ENCODE measurements at regions not wholly inside any gene's neighbourhood (a gene's known extent, or its start where the extent isn't known, plus 50 kb on each side); places are given as distances from the start of the nearest gene placed in this dataset.

GRCh38 chr9:86648156-86648827 is 294.1 kb upstream of the TUT7 start:
- H3K36me3 Mint-ChIP-seq (ENCODE audit: insufficient read depth): no peaks in the 10 kb centered on the region
- no peaks in the 10 kb centered on the region for H3K4me1 Mint-ChIP-seq (ENCODE audit: low read depth in 2 of 2)
- no peaks in the 10 kb centered on the region for H3K9me3 Mint-ChIP-seq
- no peak for DNase-seq
- ATAC-seq (replicated peaks): no peak
- peaks cover 18 to 27% of the 10 kb centered on the region in 2 donors for H3K27me3 Mint-ChIP-seq
- H3K27ac Mint-ChIP-seq: no peak overlapping the region
- no peak overlapping the region for H3K4me3 Mint-ChIP-seq

- Mint-ChIP-seq H3K4me3 (no peak overlapping the region), H3K27me3 (peaks cover 17 to 22% of the 10 kb centered on the region in 2 donors), H3K36me3 (ENCODE audit: insufficient read depth) (no peaks in the 10 kb centered on the region), H3K4me1 (ENCODE audit: low read depth in 2 of 2) (no peaks in the 10 kb centered on the region), H3K9me3 (no peaks in the 10 kb centered on the region), H3K27ac (no peak overlapping the region)
- ATAC-seq (replicated peaks): no peak
- no peak for DNase-seq
These were observed 291.1 kb upstream of the TUT7 start for GRCh38 chr9:86645303-86645702.

GRCh38 chr9:86644675-86645034 is 290.4 kb upstream of the TUT7 start:
- Mint-ChIP-seq H3K36me3 (ENCODE audit: insufficient read depth) (no peaks in the 10 kb centered on the region), H3K9me3 (no peaks in the 10 kb centered on the region), H3K27ac (no peak overlapping the region), H3K27me3 (peaks cover 17 to 22% of the 10 kb centered on the region in 2 donors), H3K4me3 (no peak overlapping the region), H3K4me1 (ENCODE audit: low read depth in 2 of 2) (no peaks in the 10 kb centered on the region)
- DNase-seq (no peak), ATAC-seq (replicated peaks) (no peak)

- DNase-seq (no peak), ATAC-seq (replicated peaks) (no peak)
- no peaks in the 10 kb centered on the region for H3K4me1 Mint-ChIP-seq (ENCODE audit: low read depth in 2 of 2)
- no peak overlapping the region for H3K27ac Mint-ChIP-seq
- H3K36me3 Mint-ChIP-seq (ENCODE audit: insufficient read depth): no peaks in the 10 kb centered on the region
- no peak overlapping the region for H3K4me3 Mint-ChIP-seq
- peaks cover 17 to 22% of the 10 kb centered on the region in 2 donors for H3K27me3 Mint-ChIP-seq
- H3K9me3 Mint-ChIP-seq: no peaks in the 10 kb centered on the region
These were observed 289.9 kb upstream of the TUT7 start for GRCh38 chr9:86643946-86644674.

- no peak overlapping the region for H3K27ac Mint-ChIP-seq
- DNase-seq (no peak), ATAC-seq (replicated peaks) (no peak)
- no peaks in the 10 kb centered on the region for H3K9me3 Mint-ChIP-seq
- no peak overlapping the region for H3K4me3 Mint-ChIP-seq
- no peaks in the 10 kb centered on the region for H3K4me1 Mint-ChIP-seq (ENCODE audit: low read depth in 2 of 2)
- H3K36me3 Mint-ChIP-seq (ENCODE audit: insufficient read depth): no peaks in the 10 kb centered on the region
- H3K27me3 Mint-ChIP-seq: peaks cover 17 to 25% of the 10 kb centered on the region in 2 donors
These were observed 288.5 kb upstream of the TUT7 start for GRCh38 chr9:86642721-86643120.

GRCh38 chr9:86641970-86642369 is 287.8 kb upstream of the TUT7 start:
- H3K36me3 Mint-ChIP-seq (ENCODE audit: insufficient read depth): no peaks in the 10 kb centered on the region
- H3K4me3 Mint-ChIP-seq: no peak overlapping the region
- H3K9me3 Mint-ChIP-seq: no peaks in the 10 kb centered on the region
- H3K27ac Mint-ChIP-seq: no peak overlapping the region
- ATAC-seq (replicated peaks) (no peak), DNase-seq (no peak)
- peaks cover 25 to 33% of the 10 kb centered on the region in 2 donors for H3K27me3 Mint-ChIP-seq
- no peaks in the 10 kb centered on the region for H3K4me1 Mint-ChIP-seq (ENCODE audit: low read depth in 2 of 2)

GRCh38 chr9:86639899-86640379 is 285.7 kb upstream of the TUT7 start:
- no peak overlapping the region for H3K27ac Mint-ChIP-seq
- no peaks in the 10 kb centered on the region for H3K9me3 Mint-ChIP-seq
- no peaks in the 10 kb centered on the region for H3K4me1 Mint-ChIP-seq (ENCODE audit: low read depth in 2 of 2)
- H3K27me3 Mint-ChIP-seq: peaks cover 45 to 53% of the 10 kb centered on the region in 2 donors
- ATAC-seq (replicated peaks) (no peak), DNase-seq (no peak)
- H3K4me3 Mint-ChIP-seq: no peak overlapping the region
- H3K36me3 Mint-ChIP-seq (ENCODE audit: insufficient read depth): no peaks in the 10 kb centered on the region

- H3K36me3 Mint-ChIP-seq (ENCODE audit: insufficient read depth): no peaks in the 10 kb centered on the region
- H3K27me3 Mint-ChIP-seq: peaks cover 52 to 59% of the 10 kb centered on the region in 2 donors
- no peaks in the 10 kb centered on the region for H3K9me3 Mint-ChIP-seq
- DNase-seq (no peak), ATAC-seq (replicated peaks) (no peak)
- no peak overlapping the region for H3K4me3 Mint-ChIP-seq
- H3K27ac Mint-ChIP-seq: no peak overlapping the region
- no peaks in the 10 kb centered on the region for H3K4me1 Mint-ChIP-seq (ENCODE audit: low read depth in 2 of 2)
These were observed 285.1 kb upstream of the TUT7 start for GRCh38 chr9:86639287-86639686.

GRCh38 chr9:86638109-86638508 is 283.9 kb upstream of the TUT7 start:
- H3K27me3 Mint-ChIP-seq: peaks cover 58 to 70% of the 10 kb centered on the region in 2 donors
- H3K4me1 Mint-ChIP-seq (ENCODE audit: low read depth in 2 of 2): no peaks in the 10 kb centered on the region
- no peak for DNase-seq
- H3K36me3 Mint-ChIP-seq (ENCODE audit: insufficient read depth): no peaks in the 10 kb centered on the region
- no peak overlapping the region for H3K27ac Mint-ChIP-seq
- H3K4me3 Mint-ChIP-seq: no peak overlapping the region
- no peak for ATAC-seq (replicated peaks)
- H3K9me3 Mint-ChIP-seq: no peaks in the 10 kb centered on the region

- Mint-ChIP-seq H3K27ac (no peak overlapping the region), H3K4me1 (ENCODE audit: low read depth in 2 of 2) (no peaks in the 10 kb centered on the region), H3K4me3 (no peak overlapping the region), H3K36me3 (ENCODE audit: insufficient read depth) (no peaks in the 10 kb centered on the region), H3K9me3 (no peaks in the 10 kb centered on the region), H3K27me3 (peaks cover 54 to 65% of the 10 kb centered on the region in 2 donors)
- no peak for DNase-seq
- ATAC-seq (replicated peaks): no peak
These were observed 283.3 kb upstream of the TUT7 start for GRCh38 chr9:86637515-86637914.

GRCh38 chr9:86636519-86636918 is 282.3 kb upstream of the TUT7 start:
- H3K27ac Mint-ChIP-seq: no peak overlapping the region
- H3K4me3 Mint-ChIP-seq: no peak overlapping the region
- no peak for ATAC-seq (replicated peaks)
- no peaks in the 10 kb centered on the region for H3K4me1 Mint-ChIP-seq (ENCODE audit: low read depth in 2 of 2)
- H3K9me3 Mint-ChIP-seq: no peaks in the 10 kb centered on the region
- no peaks in the 10 kb centered on the region for H3K36me3 Mint-ChIP-seq (ENCODE audit: insufficient read depth)
- H3K27me3 Mint-ChIP-seq: peaks cover 56 to 64% of the 10 kb centered on the region in 2 donors
- no peak for DNase-seq

GRCh38 chr9:86636038-86636437 is 281.8 kb upstream of the TUT7 start:
- Mint-ChIP-seq H3K27me3 (peaks cover 61 to 64% of the 10 kb centered on the region in 2 donors), H3K27ac (no peak overlapping the region), H3K9me3 (no peaks in the 10 kb centered on the region), H3K4me1 (ENCODE audit: low read depth in 2 of 2) (no peaks in the 10 kb centered on the region), H3K4me3 (no peak overlapping the region), H3K36me3 (ENCODE audit: insufficient read depth) (no peaks in the 10 kb centered on the region)
- ATAC-seq (replicated peaks) (no peak), DNase-seq (no peak)

GRCh38 chr9:86634501-86634900 is 280.3 kb upstream of the TUT7 start:
- DNase-seq (no peak), ATAC-seq (replicated peaks) (no peak)

GRCh38 chr9:86633945-86634344 is 279.7 kb upstream of the TUT7 start:
- DNase-seq (no peak), ATAC-seq (replicated peaks) (no peak)
- H3K9me3 Mint-ChIP-seq: no peaks in the 10 kb centered on the region
- no peaks in the 10 kb centered on the region for H3K36me3 Mint-ChIP-seq (ENCODE audit: insufficient read depth)
- peaks cover 65 to 68% of the 10 kb centered on the region in 2 donors for H3K27me3 Mint-ChIP-seq
- H3K4me1 Mint-ChIP-seq (ENCODE audit: low read depth in 2 of 2): no peaks in the 10 kb centered on the region
- no peak overlapping the region for H3K27ac Mint-ChIP-seq
- no peak overlapping the region for H3K4me3 Mint-ChIP-seq

More at GRCh38 chr9:86634501-86634900, 280.3 kb upstream of the TUT7 start:
- H3K27me3 Mint-ChIP-seq: peaks cover 65 to 68% of the 10 kb centered on the region in 2 donors
- no peak overlapping the region for H3K27ac Mint-ChIP-seq
- H3K4me1 Mint-ChIP-seq (ENCODE audit: low read depth in 2 of 2): no peaks in the 10 kb centered on the region
- H3K36me3 Mint-ChIP-seq (ENCODE audit: insufficient read depth): no peaks in the 10 kb centered on the region
- no peak overlapping the region for H3K4me3 Mint-ChIP-seq
- H3K9me3 Mint-ChIP-seq: no peaks in the 10 kb centered on the region

Measured in effector memory CD8-positive, alpha-beta T cell (primary cell).